Retinal pigment epithelial cell (primary cell): ENCODE measurements at regions not wholly inside any gene's neighbourhood (a gene's known extent, or its start where the extent isn't known, plus 50 kb on each side); places are given as distances from the start of the nearest gene placed in this dataset.

Experiments
- DNase-seq: peaks from one replicate; pipeline ENCODE4 v3.0.0-alpha.2; 2010; ENCODE audit warnings: low read depth
- H3K4me3 ChIP-seq: 2 replicates; pipeline ENCODE4 v1.5.1; 2011; ENCODE audit warnings: mild to moderate bottlenecking, low read length, control low read depth, moderate library complexity
- TF ChIP-seq, protein P1 (sequence below): conservative IDR thresholded peaks from 2 replicates; pipeline ENCODE4 v1.5.1; 2011; ENCODE audit warnings: low read depth, low read length, control low read depth, inconsistent platforms

DNA sequence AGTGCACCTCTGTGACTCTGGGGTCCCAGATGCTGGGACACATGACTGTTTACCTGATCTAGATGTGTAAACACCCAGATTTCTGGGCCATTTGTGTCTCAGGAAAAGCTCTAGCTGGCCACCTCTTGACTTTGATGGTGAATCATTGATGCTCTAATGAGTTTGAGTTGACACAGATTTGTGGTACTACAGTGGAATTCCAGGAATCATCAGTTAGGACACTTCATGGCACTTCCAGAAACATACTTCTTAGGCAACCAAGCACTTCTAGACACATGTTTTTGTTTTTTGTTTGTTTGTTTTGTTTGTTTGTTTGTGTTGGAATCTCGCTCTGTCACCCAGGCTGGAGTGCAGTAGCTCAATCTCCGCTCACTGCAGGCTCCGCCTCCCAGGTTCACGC lies 302.2 kb upstream of the ZMIZ1 start:
- TF ChIP-seq, protein P1, sequence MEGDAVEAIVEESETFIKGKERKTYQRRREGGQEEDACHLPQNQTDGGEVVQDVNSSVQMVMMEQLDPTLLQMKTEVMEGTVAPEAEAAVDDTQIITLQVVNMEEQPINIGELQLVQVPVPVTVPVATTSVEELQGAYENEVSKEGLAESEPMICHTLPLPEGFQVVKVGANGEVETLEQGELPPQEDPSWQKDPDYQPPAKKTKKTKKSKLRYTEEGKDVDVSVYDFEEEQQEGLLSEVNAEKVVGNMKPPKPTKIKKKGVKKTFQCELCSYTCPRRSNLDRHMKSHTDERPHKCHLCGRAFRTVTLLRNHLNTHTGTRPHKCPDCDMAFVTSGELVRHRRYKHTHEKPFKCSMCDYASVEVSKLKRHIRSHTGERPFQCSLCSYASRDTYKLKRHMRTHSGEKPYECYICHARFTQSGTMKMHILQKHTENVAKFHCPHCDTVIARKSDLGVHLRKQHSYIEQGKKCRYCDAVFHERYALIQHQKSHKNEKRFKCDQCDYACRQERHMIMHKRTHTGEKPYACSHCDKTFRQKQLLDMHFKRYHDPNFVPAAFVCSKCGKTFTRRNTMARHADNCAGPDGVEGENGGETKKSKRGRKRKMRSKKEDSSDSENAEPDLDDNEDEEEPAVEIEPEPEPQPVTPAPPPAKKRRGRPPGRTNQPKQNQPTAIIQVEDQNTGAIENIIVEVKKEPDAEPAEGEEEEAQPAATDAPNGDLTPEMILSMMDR, result no peak
- DNase-seq, result no peak
- no peak overlapping the region for H3K4me3 ChIP-seq

DNA sequence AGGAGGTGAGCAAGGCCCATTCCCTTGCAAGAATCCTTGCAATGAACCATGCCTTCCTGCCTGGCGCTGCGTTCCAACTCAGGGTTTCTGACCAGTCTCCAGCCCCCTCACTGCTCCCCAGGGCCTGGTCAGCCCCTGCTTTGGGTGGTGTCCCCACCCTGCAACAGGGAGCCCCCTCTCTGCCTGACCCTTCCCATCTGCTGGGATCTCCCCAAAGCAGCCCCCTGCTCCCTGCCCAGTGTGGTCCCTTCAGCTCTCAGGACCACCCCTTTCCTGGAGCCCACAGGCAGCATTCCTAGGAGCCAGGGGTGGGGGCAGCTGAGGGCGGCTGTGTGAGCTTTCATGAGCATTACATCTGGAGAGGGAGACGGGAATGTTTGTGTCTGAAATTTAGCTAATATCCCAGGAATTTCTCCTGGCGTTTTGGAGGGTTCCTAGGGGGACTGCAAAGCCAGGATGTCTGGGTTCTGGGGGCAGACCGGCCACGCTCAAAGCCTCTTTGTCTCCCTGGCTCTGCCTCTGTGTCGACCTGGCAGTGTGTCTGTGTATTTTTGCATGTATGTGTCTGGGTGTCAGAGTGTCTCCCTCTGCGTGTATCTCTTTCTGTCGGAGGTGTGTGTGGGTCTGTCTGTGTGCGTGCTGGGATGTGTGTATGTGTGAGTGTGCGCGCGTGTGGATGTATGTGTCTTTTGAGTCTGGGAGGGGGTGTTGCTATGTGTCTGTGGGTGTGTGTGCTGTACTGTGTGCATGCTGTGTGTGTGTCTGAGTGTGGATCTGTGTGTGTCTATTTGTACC lies 300.5 kb upstream of the ZMIZ1 start:
- TF ChIP-seq, protein P1, result no peak
- no peak overlapping the region for H3K4me3 ChIP-seq
- DNase-seq, result no peak

DNA sequence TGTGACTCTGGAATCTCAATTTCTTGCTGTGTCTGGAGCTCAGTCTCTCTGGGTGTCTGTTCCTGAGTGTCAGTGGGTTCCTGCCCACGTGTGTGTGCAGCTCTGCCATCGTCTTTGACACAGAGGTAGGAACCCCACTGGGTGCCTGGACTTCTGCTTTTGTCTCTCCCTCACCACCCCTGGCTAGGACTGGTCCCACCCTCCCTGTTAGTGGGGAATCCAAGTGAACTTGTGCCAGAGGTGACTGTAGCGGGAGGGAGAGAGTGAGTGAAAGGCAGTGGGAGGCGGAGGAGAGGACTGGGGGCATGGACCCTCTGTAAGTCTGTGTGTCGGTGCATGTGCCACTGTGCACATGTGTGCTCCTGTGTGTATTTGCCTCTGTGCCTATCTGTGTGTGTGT lies 299.9 kb upstream of the ZMIZ1 start:
- TF ChIP-seq, protein P1, result no peak
- no peak for DNase-seq

DNA sequence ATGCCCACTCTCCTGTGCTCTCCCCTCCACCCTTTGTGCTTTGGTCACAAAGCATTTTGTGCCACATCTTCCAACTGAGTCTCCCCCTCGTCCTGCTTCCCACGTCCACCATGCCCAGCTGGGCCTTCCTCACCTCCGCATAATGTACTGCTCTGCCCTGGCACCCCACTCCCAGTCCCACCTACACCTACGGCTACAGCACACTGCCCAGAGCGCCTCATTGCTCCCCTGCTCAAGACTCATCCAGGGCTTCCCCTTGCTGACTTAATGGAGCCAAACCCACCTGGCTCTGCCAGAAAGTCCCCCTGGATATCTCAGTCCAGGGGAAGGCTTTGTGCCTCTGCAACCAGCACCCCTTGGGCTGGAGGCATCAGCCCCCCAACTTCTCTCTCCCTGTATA lies 299.2 kb upstream of the ZMIZ1 start:
- DNase-seq, result no peak
- no peak overlapping the region for H3K4me3 ChIP-seq
- TF ChIP-seq, protein P1, result no peak

More for the DNA sequence above, 299.9 kb upstream of the ZMIZ1 start:
- no peak overlapping the region for H3K4me3 ChIP-seq

DNA sequence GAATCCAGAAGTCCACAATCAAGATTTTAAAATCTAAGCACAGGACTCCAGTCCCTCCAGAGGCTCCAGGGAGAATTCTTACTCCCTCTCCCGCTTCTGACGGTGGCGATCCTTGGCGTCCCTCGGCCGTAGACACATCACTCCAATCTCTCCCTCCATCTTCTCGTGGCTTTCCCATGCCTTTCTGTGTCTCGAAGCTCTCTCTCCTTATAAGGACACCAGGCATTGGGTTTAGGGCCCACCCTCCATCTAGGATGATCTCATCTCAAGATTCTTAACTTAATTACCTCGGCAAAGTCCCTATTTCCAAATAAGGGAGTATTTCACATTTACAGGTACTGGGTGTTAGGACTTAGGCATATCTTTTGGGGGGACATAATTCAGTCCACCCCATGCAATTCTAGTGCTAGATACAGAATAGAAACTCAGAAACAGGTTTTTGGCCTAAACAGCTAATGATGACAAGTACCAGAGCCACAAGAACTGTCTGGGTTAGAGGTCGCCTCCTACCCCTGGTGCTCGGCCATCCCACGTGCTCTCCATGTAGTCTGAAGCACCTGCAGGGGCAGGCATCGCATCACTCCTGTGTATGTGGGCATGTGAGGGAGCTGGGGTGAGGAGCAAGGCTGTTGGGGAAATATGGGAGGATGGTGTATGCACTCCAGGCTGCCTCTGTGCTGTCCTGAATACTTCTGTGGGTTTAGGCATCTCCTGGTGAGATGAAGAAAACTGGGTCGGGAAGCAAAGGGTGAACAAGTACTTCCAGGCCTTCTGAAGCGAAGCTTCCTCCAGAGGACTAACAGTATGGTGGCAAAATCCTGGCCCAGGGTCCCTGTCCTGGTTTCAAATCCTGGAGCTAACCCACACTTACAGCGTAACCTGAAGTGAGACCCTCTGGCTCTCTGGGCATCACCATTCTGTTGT lies 298.3 kb upstream of the ZMIZ1 start:
- TF ChIP-seq, protein P1, result no peak
- no peak overlapping the region for H3K4me3 ChIP-seq
- DNase-seq, result no peak

DNA sequence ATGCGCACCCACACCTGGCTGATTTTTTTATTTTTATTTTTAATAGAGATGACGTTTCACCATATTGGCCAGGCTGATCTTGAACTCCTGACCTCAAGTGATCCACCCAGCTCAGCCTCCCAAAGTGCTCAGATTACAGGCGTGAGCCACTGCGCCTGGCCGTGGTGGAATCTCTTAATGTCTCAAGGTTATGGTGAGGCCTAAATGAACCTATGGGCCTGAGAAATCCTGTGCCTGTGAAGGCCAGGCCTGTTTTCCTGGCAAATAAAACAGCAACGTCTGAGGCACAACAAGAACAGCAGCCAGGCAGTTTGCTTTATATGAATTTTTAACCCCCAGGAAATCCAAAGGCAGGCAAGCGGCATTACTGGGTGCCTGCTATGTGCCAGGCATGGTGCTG lies 297.5 kb upstream of the ZMIZ1 start:
- H3K4me3 ChIP-seq, result no peak overlapping the region
- DNase-seq, result no peak
- TF ChIP-seq, protein P1, result no peak
